NOMO-1 treated with DMSO at 0.1 percent for 48 hours (cell line): ENCODE measurements at regions not wholly inside any gene's neighbourhood (a gene's known extent, or its start where the extent isn't known, plus 50 kb on each side); places are given as distances from the start of the nearest gene placed in this dataset.

Experiments used
- DNase-seq: peaks from one replicate; lab custom pipeline; 2025; ENCODE audit not compliant: unreplicated experiment; lab: John Stamatoyannopoulos, UW

- DNase-seq = no peak
These were observed 310.5 kb downstream of the GPAM start for GRCh38 chr10:111873041-111873440.

DNA sequence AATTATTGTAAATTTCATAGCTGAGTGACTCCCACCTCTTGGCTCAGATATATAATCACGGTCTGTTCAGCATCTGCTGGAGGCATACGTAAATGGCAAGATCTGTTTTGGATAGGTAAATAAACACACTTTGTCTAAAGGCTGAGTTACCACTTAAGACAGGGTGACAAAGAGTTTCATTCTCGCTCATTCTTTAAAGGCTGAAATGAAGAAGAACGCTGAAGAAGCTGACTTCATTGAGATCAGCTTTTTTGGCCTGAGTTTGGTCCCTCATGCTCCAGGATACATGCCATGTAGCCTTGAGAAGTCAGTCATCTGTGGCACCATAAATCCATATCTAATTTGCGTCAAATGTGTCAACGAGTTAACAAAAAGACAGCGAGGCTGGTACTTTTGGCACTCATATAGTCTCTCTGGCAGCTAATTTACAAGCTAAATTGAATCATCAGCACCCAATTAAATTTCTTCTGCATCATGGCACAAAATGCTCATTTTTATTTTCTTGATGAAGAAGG lies 309.9 kb downstream of the GPAM start:
- no peak for DNase-seq

- DNase-seq = no peak
These were observed 309.0 kb downstream of the GPAM start for GRCh38 chr10:111874576-111874975.

DNA sequence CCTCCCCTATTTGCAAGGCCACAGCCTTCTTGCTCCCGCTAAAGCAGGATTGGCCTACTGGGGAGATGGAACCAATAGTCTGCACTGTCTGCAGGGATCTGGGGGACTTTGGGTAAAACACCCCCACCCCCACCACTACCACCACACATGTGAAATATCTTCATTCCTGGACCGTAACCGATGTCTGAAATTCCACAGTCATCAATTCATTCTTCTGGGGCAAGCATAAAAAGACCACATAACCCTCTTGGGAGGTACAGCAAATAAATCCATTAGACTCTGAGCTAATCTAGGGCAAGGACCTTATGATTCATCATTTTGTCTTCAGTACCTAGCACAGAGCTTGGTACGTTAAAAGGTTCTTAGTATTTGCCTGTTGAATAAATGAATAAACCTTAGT lies 307.8 kb downstream of the GPAM start:
- no peak for DNase-seq

- no peak for DNase-seq
These were observed 306.3 kb downstream of the GPAM start for GRCh38 chr10:111877258-111877657.

- DNase-seq = no peak
These were observed 303.6 kb downstream of the GPAM start for GRCh38 chr10:111879969-111880368.

DNA sequence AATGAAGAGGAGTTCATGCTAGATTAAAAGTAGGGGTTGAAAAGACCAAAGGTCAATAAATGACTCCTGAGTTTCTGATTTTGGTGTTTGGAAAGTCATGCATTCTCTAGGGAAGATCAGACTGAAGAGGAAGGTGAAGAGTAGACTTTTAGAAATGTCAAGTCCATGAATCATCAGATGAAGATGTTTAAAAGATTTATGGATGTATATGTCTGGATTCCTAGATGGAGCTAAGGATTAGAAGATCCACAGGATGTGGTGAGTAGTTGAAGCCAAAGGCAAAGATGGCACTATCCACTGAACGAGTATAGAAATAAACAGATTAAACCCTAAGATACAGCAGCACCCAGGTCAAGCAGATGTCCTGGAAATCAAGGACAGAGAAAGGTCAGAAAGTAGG lies 298.5 kb downstream of the GPAM start:
- DNase-seq = no peak

- DNase-seq = no peak
These were observed 297.6 kb downstream of the GPAM start for GRCh38 chr10:111885919-111886318.

DNA sequence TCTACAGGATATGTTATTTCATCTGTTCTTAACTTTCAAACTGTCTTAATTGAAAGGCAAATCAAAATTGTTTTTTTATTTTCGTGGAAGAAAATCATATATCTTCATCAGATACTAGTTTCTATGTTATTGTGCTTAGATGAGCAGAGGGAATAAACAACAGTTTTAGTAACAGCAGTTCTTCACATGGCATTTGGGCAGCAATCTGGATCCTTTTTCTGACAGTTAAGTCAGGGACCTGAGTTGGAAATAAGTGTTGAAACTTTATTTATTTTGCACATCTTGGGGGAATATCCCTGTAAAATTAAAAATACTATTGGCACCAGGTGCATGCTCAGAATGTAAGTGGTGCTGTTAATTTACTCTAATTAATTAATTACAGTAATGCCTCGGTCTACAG lies 296.3 kb downstream of the GPAM start:
- no peak for DNase-seq

- DNase-seq = no peak
These were observed 293.5 kb downstream of the GPAM start for GRCh38 chr10:111890046-111890445.

DNA sequence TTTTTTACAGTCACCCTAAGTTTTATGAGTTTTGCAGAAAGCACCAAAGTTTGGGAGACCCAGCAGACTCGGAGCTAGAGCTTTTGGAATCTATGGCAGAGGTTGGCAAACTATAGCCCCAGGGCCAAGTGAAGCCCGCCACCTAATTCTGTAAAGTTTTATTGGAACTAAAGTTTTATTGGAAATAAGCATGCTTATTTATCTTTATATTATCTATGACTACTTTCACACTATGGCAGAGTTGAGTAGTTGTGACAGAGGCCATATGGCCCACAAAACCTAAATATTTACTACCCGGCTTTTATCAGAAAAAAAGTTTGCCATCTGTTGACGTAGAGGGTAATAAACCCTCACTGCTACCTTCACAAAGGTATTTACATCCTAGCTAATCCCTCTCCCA lies 267.6 kb downstream of the GPAM start:
- no peak for DNase-seq

- DNase-seq = no peak
These were observed 261.7 kb downstream of the GPAM start for GRCh38 chr10:111921821-111922220.

DNA sequence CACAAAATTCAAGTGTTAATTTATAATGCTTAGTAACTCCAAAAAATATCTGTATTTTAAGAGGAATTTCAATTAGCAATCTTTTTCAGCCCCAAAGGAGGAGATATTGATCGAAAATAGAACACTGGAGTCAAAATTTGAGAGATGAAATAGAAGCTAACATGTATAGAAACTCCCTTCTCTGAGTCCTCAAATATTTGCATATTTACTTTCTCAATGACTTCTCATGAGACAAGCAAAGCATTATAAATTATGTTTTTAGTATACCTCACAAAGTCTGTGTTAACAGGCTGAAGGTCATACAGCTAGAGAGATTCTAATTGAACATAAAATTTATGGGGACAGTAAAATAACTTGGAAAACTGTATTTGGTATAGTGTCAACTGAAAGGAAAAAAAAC lies 260.5 kb downstream of the GPAM start:
- DNase-seq = no peak

GRCh38 chr10:111926286-111926685 lies 257.3 kb downstream of the GPAM start:
- DNase-seq = no peak

DNA sequence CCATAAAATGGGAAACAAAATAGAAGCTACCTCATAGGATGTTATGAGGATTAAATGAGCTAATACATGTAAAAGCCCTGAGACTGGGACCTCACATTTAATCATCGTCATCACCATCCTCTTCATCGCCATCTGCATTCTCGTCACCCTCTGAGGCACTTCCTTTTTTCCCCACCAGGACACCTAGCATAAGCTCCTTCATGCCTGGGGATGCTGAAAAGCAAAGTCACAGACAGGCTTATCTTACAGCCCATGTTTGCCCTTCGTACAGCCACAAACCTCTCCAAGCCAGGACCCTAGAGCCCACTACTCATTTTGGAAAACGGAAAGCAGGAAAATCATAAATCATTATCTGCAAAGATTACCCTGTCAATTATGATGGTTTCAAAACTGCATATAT lies 249.6 kb downstream of the GPAM start:
- no peak for DNase-seq

- DNase-seq = no peak
These were observed 248.6 kb downstream of the GPAM start for GRCh38 chr10:111934931-111935330.

DNA sequence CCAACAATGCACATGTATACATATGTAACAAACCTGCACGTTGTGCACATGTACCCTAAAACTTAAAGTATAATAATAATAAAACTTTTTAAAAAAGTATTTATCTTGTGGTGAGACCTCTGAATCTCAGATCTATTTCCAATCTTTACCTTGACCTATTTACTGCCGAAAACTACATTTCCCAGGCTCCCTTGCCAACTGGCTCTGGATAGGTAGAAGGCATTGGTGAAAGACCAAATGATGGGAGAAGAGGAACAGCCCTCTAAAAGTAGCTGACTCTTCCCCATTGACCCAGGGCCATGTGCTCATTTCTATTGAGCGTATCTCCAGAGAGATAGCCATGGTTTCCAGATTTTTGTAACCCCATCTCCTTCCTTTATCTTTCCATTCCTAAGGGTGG lies 247.4 kb downstream of the GPAM start:
- DNase-seq = no peak

DNA sequence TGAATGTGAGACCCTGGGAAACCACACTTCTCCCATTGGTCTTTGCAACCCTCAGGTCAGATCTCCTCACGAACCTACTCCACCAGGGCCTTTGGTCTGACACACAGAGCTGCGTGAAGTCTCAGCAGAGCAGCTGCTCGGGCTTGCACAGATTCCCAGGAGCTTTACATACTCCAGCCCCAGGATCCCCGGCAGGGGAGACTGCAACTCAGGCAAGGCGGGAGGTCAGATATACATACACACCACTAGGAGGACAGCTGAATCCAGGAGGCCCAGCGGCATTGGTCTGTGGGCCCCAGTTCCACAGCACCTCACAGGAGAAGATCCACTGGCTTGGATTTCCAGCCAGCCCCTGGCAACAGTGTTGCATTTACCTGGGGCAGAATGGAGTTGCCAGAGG lies 239.2 kb downstream of the GPAM start:
- DNase-seq = no peak

DNA sequence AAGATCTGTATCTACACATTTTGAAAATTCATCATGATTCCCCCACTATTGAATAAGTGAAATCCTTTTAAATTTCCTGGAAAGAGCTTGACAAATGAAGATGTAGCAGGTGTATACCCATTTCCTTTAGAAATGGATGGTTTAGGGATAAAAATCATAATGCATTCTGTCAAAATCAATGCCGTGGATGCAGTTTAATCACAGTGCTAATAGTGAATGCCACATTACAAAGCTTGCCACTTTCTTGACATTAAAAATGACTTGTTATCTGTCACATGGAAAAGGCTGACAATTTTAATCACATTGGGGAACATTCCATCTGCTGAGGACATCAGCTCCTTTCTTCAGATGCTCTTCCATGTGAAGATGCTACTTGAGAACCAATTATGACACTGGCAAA lies 229.6 kb downstream of the GPAM start:
- DNase-seq = no peak

DNA sequence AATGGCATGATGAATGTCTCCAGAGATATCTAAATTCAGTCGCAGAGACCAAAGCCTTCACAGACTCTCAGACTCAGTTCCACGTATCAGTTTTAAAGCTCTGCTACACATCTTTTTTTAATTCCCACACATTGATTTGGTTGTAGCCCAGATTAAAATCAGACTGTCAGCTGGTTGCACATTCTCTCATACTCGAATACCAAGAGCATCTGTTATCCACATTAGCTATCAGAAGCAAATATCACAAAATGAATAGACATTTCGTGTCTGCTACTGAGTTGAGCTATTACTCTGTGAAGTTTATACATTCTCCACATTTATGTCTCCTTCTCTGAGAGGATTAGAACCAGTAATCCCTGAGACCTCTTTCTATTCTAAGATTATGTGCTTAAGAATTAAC lies 229.2 kb downstream of the GPAM start:
- no peak for DNase-seq

DNA sequence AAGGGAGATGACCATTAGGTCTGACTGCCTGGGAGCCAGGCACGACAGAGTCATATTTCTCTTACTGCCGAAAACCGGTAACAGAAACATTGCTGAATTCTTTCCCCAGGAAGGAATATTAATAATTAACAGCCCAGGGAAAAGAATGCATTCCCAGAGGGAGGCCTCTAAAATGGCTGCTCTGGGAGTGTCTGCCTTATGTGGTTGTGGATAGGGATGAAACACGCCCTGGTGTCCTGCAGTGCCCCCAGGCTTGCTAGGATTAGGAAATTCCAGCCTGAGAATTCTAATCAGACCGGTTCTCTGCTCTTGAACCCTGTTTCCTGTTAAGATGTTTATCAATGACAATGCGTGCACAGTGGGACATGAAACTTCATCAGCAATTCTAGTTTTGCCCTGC lies 226.7 kb downstream of the GPAM start:
- DNase-seq = no peak

GRCh38 chr10:111962951-111963350 lies 220.6 kb downstream of the GPAM start:
- no peak for DNase-seq

- no peak for DNase-seq
These were observed 216.4 kb downstream of the GPAM start for GRCh38 chr10:111967116-111967515.

- no peak for DNase-seq
These were observed 216.0 kb downstream of the GPAM start for GRCh38 chr10:111967547-111967946.
